WERI-Rb-1 (cell line): ENCODE measurements at regions not wholly inside any gene's neighbourhood (a gene's known extent, or its start where the extent isn't known, plus 50 kb on each side); places are given as distances from the start of the nearest gene placed in this dataset.
"Not testable (repeated sequence)": the region's sequence is repeated elsewhere in the genome, so short reads cannot be mapped to it uniquely, and the experiment has no call there.

Source experiments
- DNase-seq: peaks from one replicate; pipeline ENCODE4 v3.0.0-alpha.2; 2020
- H3K27ac ChIP-seq: fragments of 250-450 bp; sonication (Bioruptor Pico); 2 replicates; pipeline ENCODE4 v1.5.1; 2020; ENCODE audit warnings: mild to moderate bottlenecking, moderate library complexity
- H3K27me3 ChIP-seq: fragments of 250-450 bp; sonication (Bioruptor Pico); 2 replicates; pipeline ENCODE4 v1.5.1; 2021; ENCODE audit warnings: mild to moderate bottlenecking, low read depth, moderate library complexity; ENCODE audit not compliant: insufficient read depth, severe bottlenecking
- H3K36me3 ChIP-seq: fragments of 250-450 bp; sonication (Bioruptor Pico); 2 replicates; pipeline ENCODE4 v1.5.1; 2020; ENCODE audit warnings: mild to moderate bottlenecking, moderate library complexity
- H3K4me3 ChIP-seq: 2 replicates; pipeline ENCODE4 v1.5.1; 2011; ENCODE audit warnings: low read depth, mild to moderate bottlenecking, control low read depth, low read length
- H3K9me3 ChIP-seq: fragments of 250-450 bp; sonication (Bioruptor Pico); 2 replicates; pipeline ENCODE4 v1.5.1; 2021; ENCODE audit warnings: mild to moderate bottlenecking, moderate library complexity; ENCODE audit not compliant: severe bottlenecking
- CTCF ChIP-seq: IDR thresholded peaks from 2 replicates; pipeline ENCODE4 v1.5.1; 2011; ENCODE audit warnings: low read depth, mild to moderate bottlenecking, control low read depth, inconsistent platforms, low read length

GRCh38 chr16:22983614-22984013 lies 165.6 kb downstream of the USP31 start:
- no peaks in the 10 kb centered on the region for H3K27me3 ChIP-seq
- TF ChIP-seq CTCF, result no peak
- H3K4me3 ChIP-seq, result no peak overlapping the region
- no peak overlapping the region for H3K27ac ChIP-seq
- no peak for DNase-seq
- no peaks in the 10 kb centered on the region for H3K36me3 ChIP-seq
- H3K9me3 ChIP-seq, result peaks cover 10% of the 10 kb centered on the region

- H3K27ac ChIP-seq, H3K9me3 ChIP-seq, H3K4me3 ChIP-seq, H3K27me3 ChIP-seq, H3K36me3 ChIP-seq, DNase-seq: not testable (repeated sequence)
Measured at GRCh38 chr16:22980514-22980913, 166.6 kb downstream of the HS3ST2 start.

- Histone ChIP-seq H3K27me3 (no peaks in the 10 kb centered on the region), H3K4me3 (no peak overlapping the region), H3K36me3 (no peaks in the 10 kb centered on the region), H3K9me3 (peaks cover 6% of the 10 kb centered on the region), H3K27ac (no peak overlapping the region)
- peak; percentile 26; the same call in 1 of the 2 replicates for TF ChIP-seq CTCF
- no peak for DNase-seq
Measured at GRCh38 chr16:22979038-22979437, 165.1 kb downstream of the HS3ST2 start.

GRCh38 chr16:22977294-22977697 lies 163.3 kb downstream of the HS3ST2 start:
- peak; percentile 39; the same call in 1 of the 2 replicates for TF ChIP-seq CTCF
- DNase-seq, result peak; percentile 10
- no peak overlapping the region for H3K27ac ChIP-seq
- H3K4me3 ChIP-seq, result no peak overlapping the region
- no peaks in the 10 kb centered on the region for H3K36me3 ChIP-seq
- H3K27me3 ChIP-seq, result no peaks in the 10 kb centered on the region
- no peaks in the 10 kb centered on the region for H3K9me3 ChIP-seq

- Histone ChIP-seq H3K4me3 (no peak overlapping the region), H3K36me3 (no peaks in the 10 kb centered on the region), H3K9me3 (no peaks in the 10 kb centered on the region), H3K27ac (no peak overlapping the region), H3K27me3 (no peaks in the 10 kb centered on the region)
- no peak for TF ChIP-seq CTCF
- no peak for DNase-seq
Measured at GRCh38 chr16:22973522-22973921, 159.6 kb downstream of the HS3ST2 start.

- no peak overlapping the region for H3K27ac ChIP-seq
- H3K27me3 ChIP-seq, result no peaks in the 10 kb centered on the region
- DNase-seq, result no peak
- no peaks in the 10 kb centered on the region for H3K9me3 ChIP-seq
- no peak overlapping the region for H3K4me3 ChIP-seq
- no peak for TF ChIP-seq CTCF
- H3K36me3 ChIP-seq, result no peaks in the 10 kb centered on the region
Measured at GRCh38 chr16:22971346-22971924, 157.5 kb downstream of the HS3ST2 start.
